ENCODE measurements at regions not wholly inside any gene's neighbourhood (a gene's known extent, or its start where the extent isn't known, plus 50 kb on each side); places are given as distances from the start of the nearest gene placed in this dataset.

DNA sequence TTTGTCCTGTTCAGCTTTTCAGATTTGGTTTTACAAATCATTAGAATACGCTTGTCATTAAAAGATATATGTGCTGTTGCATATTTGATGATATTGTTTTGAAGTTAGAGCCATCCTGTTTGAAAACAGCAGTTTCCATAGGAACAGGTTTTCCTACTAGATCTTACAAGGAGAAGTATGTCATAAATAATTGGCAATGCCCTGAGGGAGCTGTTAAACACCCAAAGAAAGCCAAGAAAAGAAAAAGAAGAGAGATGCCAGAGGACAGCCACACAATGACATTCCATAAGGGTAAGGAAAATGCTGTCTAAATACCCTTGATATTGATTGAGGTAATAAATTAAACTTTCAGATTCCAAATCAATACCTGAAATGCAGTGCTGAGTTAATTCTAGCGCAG lies 392.2 kb upstream of the CRIM1 start:
- TF ChIP-seq, protein P1, sequence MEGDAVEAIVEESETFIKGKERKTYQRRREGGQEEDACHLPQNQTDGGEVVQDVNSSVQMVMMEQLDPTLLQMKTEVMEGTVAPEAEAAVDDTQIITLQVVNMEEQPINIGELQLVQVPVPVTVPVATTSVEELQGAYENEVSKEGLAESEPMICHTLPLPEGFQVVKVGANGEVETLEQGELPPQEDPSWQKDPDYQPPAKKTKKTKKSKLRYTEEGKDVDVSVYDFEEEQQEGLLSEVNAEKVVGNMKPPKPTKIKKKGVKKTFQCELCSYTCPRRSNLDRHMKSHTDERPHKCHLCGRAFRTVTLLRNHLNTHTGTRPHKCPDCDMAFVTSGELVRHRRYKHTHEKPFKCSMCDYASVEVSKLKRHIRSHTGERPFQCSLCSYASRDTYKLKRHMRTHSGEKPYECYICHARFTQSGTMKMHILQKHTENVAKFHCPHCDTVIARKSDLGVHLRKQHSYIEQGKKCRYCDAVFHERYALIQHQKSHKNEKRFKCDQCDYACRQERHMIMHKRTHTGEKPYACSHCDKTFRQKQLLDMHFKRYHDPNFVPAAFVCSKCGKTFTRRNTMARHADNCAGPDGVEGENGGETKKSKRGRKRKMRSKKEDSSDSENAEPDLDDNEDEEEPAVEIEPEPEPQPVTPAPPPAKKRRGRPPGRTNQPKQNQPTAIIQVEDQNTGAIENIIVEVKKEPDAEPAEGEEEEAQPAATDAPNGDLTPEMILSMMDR (IDR thresholded peaks at IDR 0.05) = no peak
- no peak for TF ChIP-seq POLR2A (IDR thresholded peaks at IDR 0.05)

Measured in uterus (tissue), 2 donors.